GM19193 (cell line): ENCODE measurements at regions not wholly inside any gene's neighbourhood (a gene's known extent, or its start where the extent isn't known, plus 50 kb on each side); places are given as distances from the start of the nearest gene placed in this dataset.

Source experiments
- POLR2A ChIP-seq: IDR thresholded peaks from 4 replicates; pipeline ENCODE4 v1.6.1; 2011; ENCODE audit not compliant: insufficient read depth, insufficient read length; ENCODE audit errors: extremely low read depth

- no peak for TF ChIP-seq POLR2A
Measured at GRCh38 chr2:57396355-57397098, 650.1 kb upstream of the VRK2 start.

GRCh38 chr2:57397550-57398360 lies 648.9 kb upstream of the VRK2 start:
- no peak for TF ChIP-seq POLR2A

GRCh38 chr2:57399057-57399456 lies 647.5 kb upstream of the VRK2 start:
- no peak for TF ChIP-seq POLR2A

GRCh38 chr2:57402096-57402495 lies 644.5 kb upstream of the VRK2 start:
- TF ChIP-seq POLR2A = no peak

GRCh38 chr2:57402755-57403154 lies 643.9 kb upstream of the VRK2 start:
- TF ChIP-seq POLR2A = no peak

GRCh38 chr2:57407772-57408201 lies 638.8 kb upstream of the VRK2 start:
- TF ChIP-seq POLR2A = no peak

GRCh38 chr2:57408587-57408986 lies 638.0 kb upstream of the VRK2 start:
- TF ChIP-seq POLR2A = no peak

GRCh38 chr2:57417007-57417406 lies 629.6 kb upstream of the VRK2 start:
- TF ChIP-seq POLR2A = no peak

GRCh38 chr2:57429831-57430230 lies 616.8 kb upstream of the VRK2 start:
- no peak for TF ChIP-seq POLR2A

- no peak for TF ChIP-seq POLR2A
Measured at GRCh38 chr2:57432528-57432927, 614.1 kb upstream of the VRK2 start.

- no peak for TF ChIP-seq POLR2A
Measured at GRCh38 chr2:57434441-57434840, 612.2 kb upstream of the VRK2 start.

GRCh38 chr2:57434972-57435371 lies 611.6 kb upstream of the VRK2 start:
- no peak for TF ChIP-seq POLR2A

- TF ChIP-seq POLR2A = no peak
Measured at GRCh38 chr2:57437077-57437476, 609.5 kb upstream of the VRK2 start.

- no peak for TF ChIP-seq POLR2A
Measured at GRCh38 chr2:57440437-57440836, 606.2 kb upstream of the VRK2 start.

- TF ChIP-seq POLR2A = no peak
Measured at GRCh38 chr2:57443086-57443485, 603.5 kb upstream of the VRK2 start.

GRCh38 chr2:57443973-57444521 lies 602.6 kb upstream of the VRK2 start:
- no peak for TF ChIP-seq POLR2A
